SIG-M5 (cell line): ENCODE measurements at regions not wholly inside any gene's neighbourhood (a gene's known extent, or its start where the extent isn't known, plus 50 kb on each side); places are given as distances from the start of the nearest gene placed in this dataset.

ENCODE experiments used
- DNase-seq: peaks from one replicate; lab custom pipeline; 2025; lab: John Stamatoyannopoulos, UW

DNA sequence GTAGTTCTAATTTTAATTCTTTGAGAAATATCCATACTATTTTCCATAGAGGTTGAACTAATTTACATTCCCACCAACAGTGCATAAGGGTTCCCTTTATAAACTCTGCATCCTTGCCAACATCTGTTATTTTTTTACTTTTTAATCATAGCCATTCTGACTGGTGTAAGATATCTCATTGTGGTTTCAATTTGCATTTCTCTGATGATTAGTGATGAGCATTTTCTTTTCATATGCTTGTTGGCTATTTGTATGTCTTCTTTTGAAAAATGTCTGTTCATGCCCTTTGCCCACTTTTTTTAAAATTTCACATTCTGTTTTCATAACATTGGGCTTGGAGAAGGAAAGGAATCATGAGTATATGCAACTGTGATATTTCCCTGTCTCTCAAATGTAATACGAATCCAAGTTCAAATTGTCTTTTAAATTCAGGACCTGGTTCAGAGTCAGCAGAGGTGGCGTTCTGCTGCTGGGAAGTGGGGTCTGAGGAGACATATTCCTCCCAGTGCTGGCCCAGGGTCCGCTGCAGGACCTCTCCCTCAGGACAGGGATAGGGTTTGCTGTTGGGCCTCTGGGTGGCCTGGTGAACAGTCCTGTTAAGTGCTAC, 81.2 kb upstream of the ETV6 start:
- DNase-seq = no peak

DNA sequence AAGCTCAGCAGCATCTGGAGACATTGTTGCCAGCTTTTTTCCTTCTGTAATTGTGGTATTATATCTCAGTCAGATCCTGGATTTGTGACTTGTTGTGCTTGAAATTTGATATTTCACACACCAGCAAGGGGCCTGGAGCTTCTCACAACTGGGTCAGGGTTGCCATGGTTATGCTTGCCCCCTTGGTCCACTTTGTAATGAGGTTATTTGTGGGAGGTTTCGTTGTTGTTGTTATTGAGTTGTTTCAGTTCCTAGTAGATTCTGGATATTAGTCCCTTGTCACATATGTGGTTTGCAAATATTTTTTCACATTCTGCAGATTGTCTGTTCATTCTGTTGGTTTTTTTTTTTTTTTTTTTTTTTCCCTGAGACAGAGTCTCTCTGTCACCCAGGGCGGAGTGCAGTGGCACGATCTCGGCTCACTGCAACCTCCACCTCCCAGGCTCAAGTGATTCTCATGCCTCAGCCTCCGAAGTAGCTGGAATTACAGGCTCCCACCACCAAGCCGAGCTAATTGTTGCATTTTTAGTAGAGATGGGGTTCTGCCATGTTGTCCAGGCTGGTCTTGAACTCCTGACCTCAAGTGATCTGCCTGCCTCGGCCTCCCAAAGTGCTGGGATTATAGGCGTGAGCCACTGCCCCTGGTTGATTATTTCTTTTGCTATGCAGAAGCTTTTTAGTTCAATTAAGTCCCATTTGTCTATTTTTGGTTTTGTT, 80.6 kb upstream of the ETV6 start:
- no peak for DNase-seq

DNA sequence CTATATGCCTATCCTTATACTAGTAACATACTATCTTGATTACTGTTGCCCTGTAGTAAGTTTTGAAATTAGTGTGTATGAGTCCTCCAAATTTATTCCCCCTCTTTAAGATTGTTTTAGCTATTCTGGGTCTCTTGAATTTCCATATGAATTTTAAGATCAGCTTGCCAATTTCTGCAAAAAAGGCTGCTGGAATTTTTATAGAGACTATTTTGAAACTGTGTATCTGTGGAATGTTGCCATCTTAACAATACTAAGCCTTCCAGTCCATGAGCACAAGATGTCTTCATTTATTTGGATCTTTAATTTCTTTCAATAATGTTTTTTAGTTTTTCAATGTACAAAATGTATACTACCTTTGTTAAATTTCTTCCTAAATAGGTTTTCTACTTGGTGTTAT, 79.8 kb upstream of the ETV6 start:
- no peak for DNase-seq

DNA sequence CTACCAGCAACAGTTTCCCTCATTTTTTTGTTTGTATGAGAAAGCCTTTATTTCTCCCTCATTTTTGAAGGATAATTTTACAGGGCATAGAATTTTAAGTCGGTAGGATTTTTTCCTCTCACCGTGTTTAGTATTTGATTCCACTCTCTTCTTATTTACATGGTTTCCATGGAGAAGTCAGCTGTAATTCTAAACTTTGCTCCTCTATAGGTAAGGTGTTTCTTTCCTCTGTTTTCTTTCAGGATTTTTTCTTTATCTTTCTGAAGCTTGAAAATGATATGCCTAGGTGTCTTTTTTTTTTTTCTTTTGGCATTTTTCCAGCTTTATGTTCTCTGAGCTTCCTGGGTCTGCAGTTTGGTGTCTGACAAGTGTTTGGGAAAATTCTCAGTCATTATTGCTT, 75.6 kb upstream of the ETV6 start:
- DNase-seq = no peak

DNA sequence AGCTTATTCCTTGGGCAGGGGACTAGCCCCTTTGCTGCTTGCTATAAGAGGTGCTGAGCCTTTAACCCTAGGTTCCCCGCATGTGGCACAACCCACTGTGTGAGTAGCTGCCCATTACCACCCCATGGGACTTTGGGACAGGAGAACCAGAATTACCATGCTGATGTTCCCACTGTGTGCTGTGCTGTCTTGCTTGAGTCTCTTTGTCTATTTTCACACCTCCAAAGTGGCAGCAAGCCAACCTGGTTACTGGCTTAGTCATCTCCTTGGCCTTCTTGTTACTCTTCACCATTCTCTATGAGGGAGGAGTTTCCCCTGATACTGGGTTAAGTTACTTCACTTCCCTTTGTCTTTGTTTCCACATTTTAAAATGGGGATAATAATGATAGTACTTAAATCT, 73.4 kb upstream of the ETV6 start:
- DNase-seq = no peak

DNA sequence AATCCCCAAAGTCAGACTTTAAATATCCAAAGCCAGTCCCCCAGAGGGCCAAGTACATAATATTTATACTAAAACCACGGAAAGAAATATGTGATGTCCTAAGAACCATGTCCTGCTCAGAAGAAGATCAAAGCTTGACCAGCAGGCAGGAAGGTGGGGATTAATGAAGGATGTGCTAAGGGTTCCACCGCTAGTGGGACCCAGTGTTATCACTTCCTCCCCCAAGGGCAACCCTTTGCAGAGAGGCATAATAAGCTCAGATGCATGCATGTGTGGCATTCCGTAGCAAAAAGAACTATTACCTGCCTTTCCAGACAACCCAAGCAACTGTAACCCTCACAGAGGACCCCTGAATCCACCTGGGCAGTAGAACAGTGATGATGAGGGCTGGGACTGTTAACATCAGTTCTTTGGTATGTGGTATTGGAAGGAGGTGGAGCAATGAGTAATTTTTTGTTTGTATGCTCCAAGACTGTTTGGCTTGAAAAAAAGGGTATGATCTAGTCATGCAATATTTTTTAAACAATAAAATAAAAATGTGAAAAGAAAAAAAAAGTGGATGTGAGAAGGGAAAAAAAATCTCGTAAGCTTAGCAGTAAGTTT, 71.7 kb upstream of the ETV6 start:
- DNase-seq = no peak

DNA sequence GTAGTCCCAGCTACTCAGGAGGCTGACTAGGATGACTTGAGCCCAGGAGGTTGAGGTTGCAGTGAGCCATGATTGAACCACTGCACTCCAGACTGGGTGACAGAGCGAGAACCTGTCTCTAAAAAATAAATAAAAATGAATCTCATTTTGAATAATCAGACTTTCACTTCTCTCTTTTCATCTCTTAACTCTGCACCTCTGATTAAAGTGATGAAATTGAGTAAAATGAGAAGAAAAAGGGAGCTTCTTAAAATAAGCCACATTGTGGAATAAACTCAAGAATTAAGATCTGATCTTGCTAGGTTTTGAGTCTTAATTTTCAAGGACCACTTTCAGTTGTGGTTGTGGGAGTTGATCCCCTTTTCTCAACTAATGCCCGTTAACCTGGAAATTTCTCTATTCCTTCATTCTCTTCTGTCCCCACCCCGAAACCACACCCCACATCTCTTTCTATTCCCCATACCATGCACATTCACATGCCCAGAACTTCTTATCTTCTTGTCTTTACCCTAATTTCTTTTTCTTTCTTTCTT, 70.9 kb upstream of the ETV6 start:
- no peak for DNase-seq

DNA sequence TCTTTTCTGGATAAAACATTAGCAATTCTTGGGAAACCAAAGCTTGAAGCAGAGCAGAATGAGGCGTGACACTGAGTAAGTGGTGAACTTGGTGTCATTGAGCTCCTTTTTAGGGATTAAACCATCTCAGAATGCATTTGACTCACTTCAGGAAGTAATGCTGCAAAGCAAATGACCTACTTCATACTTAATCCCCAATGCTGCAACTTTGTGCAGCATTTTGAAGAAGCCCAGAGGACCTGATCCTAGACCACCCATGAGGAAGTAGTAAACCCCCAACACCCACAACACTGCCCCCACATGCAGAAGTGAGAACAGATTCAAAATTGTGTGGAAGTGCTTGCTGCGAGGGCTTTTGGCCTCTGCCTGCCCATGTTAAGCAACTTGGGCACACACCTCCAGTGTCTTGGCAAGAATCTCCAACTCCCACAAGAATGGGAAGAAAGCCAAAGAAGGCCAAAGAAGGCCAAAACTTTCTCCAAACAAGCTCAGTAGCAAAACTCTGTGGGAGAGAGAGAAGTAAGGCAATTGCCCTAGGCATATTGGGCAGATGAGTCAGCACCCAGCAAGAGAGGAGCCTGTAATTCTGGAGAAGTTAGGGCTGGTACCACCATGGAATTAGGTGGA, 69.2 kb upstream of the ETV6 start:
- peak; percentile 70 for DNase-seq

DNA sequence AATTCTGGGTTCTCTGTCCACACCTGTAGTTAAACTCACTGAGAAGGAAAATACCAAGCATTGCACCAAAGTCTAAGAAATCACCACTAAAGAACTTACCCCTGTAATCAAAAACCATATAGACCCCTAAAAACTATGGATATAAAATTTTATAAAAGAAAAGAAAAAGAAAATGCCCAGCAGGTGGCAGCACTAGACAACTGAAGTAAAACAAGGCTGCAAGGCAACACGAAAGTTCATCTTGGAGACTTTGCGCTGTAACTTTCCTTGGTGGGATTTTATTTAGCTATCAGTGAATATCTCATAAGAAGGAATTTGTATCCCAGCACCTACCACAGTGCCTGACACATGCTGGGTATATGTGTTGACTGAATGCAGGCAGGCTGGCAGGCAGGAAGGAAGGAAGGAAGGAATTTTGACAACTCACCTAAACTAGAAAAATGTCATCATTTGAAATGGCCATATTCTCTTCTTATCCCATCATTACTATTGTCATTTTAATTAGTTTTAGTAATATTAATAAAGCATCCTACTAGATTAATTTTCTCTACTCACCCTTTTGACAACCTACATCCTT, 68.2 kb upstream of the ETV6 start:
- no peak for DNase-seq

DNA sequence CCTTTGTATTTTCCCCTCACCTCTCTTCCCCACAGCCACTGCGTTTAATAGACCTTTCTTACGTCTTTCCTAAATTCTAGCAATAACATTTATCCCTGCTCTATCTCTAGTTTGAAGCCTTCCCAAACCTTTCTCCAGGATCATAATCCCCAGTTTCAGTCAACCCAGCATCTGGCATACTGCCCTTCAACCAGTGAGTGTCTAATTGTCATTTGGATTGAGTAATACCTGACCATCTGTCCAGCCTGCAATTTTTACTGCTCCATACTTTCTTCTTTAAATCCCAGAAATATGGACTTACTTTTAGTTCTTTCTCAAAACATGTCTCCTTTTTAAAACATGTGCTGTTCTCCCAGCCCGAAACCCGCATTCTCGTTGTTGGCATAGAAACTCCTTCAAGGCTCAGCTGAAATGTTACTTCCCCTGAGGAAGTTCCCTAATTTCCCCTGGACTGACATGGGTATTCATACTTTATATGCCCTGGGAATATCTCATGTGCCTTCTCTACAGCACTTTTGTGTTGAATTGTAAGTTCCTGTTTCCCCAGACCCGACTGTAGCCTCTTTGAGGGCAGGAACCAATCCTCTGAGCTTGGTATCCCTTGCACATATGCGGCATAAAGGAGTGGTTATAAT, 65.1 kb upstream of the ETV6 start:
- no peak for DNase-seq

DNA sequence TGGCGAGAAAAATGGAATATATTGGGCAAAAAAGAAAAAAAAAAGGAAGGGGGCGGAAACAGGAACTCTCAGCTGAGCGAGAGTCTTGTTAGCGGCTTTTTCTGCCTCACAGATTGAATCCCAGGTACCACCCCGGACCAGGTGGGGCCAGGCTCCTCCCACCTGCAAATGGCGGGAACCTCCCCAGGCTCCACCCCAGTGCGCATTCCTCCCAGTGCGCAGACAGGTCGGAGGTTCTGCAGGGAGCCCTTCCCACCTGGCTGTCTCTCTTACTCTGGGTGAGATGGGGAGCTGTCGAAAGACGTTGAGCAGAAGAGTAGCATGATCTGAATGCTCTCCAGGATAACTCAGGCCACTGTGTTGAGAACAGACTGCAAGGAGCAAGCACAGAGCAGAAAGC, 57.0 kb upstream of the ETV6 start:
- DNase-seq = no peak

DNA sequence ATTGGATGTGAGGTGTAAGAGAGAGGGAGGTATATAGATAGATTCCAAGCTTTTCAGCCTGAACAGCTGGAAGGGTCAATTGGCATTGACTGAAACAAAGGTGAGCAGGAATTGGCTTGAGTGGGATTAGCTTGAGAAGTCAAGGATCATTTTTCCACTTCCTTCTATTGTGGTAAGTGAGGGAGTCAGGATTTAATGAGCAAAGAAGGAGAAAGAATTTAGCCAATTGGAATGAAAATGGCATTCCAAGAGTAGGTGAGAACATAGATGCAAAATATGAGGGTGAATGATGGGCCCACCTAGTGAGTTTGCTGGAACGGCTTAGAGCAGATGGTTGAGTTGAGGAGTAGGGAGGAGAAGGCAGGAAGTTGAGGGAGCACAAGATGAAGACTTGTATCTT, 56.5 kb upstream of the ETV6 start:
- no peak for DNase-seq

DNA sequence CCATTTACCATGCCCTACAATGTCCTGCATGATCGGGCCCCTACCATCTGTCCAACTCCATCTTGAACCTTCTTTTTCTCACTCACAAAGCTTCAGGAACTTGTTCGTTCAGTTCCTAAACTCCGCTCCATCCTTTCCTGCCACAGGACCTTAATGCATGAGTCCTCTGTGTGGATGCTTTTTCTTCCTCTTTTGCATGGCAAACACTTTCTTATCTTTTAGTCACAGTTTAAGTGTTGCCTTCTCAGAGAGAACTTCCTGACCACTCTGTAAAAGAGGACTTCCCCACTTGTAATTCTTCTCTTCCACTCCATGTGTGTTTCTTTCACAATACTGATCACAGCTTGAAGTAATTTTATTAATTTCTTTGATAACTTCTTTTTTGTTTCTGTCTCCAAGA, 54.4 kb upstream of the ETV6 start:
- DNase-seq = no peak

DNA sequence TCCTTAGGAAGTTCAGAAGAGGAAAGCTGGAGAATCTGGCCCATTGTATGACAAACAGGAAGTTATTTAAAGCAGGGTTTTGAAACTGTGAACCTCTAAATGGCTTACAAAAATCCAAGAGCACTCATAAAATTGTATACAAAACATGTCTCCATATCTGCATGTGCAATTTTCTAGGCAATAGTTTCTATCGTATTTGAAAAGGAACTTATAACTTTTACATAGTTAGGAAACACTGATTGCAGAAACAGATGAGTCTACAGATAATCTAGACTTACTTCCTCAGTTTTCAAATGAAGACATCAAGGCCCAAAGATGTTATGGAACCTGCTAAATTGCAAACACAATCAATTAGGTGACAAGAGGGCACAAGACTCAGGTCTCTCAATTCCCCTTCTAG, 53.3 kb upstream of the ETV6 start:
- no peak for DNase-seq

DNA sequence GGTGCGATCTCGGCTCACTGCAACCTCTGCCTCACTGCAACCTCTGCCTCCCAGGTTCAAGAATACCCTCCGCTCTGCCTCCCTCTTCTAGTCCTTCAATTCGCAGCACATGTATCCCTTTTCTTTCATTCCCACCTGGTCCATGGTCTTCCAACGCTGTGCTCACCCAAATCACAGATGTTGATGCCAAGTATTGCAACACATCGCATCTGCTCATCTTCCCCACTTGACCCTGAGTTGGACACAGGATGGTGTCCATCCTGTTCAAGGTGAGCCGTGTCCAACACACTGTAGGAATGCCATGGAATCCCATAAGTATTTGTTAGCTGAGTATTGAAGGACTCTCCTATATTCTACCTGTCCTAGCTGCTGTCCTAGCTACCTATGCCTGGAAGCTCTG, 50.6 kb upstream of the ETV6 start:
- DNase-seq = no peak
